ENCODE measurements at regions not wholly inside any gene's neighbourhood (a gene's known extent, or its start where the extent isn't known, plus 50 kb on each side); places are given as distances from the start of the nearest gene placed in this dataset.

DNA sequence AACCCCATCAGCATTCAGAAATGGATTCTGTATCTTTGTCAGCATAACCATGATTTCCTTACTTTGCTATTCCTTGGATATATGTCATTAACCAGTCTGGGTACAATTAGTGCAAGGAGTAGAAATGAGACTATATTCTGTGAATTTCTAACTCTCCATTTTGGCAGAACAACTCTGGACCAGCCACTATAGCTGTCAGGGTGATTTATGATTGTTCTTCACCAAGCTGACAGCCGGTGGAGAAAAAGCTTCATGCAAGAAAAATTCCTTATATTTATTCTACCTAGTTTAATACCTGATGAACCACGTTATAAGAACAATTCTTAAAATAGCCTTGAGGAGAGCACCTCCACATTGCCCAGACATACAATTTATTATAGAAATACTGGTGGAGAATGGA is 431.2 kb upstream of the TCF4 start:
- WGBS (ENCODE audit: extremely low coverage, insufficient read length, low lambda C conversion rate) = no CpG with 5 or more reads among the region's 2 CpGs
- H3K4me2 ChIP-seq (ENCODE audit: insufficient read depth, insufficient read length, low read length) = no peak overlapping the region

More for the DNA sequence above, 431.2 kb upstream of the TCF4 start:
- Histone ChIP-seq H2AFZ (ENCODE audit: low read length) (no peak overlapping the region), H3K27ac (ENCODE audit: insufficient read length, low read depth, low read length) (no peak overlapping the region), H2AK5ac (ENCODE audit: insufficient read length, low read length) (no peak overlapping the region), H3K23me2 (ENCODE audit: insufficient read length, low read depth, low read length, poor library complexity, severe bottlenecking) (no peaks in the 10 kb centered on the region), H4K91ac (ENCODE audit: insufficient read length, low read depth, low read length) (no peak overlapping the region), H3K9ac (ENCODE audit: extremely low read depth, insufficient read length, low read length) (no peak overlapping the region), H3T11ph (ENCODE audit: low read length) (no peak overlapping the region), H3K79me1 (ENCODE audit: insufficient read depth, low read depth, low read length, poor library complexity, severe bottlenecking) (no peaks in the 10 kb centered on the region), H4K8ac (replicated peaks; ENCODE audit: insufficient read length, low read depth, low read length) (no peak overlapping the region), H2BK12ac (ENCODE audit: insufficient read length, low read depth, low read length) (no peak overlapping the region), H3K27me3 (ENCODE audit: insufficient read depth, low read length) (no peaks in the 10 kb centered on the region), H2BK120ac (ENCODE audit: low read depth, low read length, poor library complexity, severe bottlenecking) (no peak overlapping the region), H3K14ac (ENCODE audit: insufficient read depth, low read length) (no peak overlapping the region), H2BK5ac (ENCODE audit: insufficient read length, low read length) (no peak overlapping the region), H3K4ac (ENCODE audit: low read depth, low read length) (no peak overlapping the region), H4K20me1 (ENCODE audit: control insufficient read depth, insufficient read depth, insufficient read length) (no peaks in the 10 kb centered on the region), H3K79me2 (ENCODE audit: insufficient read depth, low read length) (no peaks in the 10 kb centered on the region), H3K23ac (ENCODE audit: insufficient read length, low read depth, low read length) (no peak overlapping the region), H3K56ac (ENCODE audit: insufficient read length, low read depth, low read length) (no peak overlapping the region), H2BK15ac (ENCODE audit: low read depth, low read length) (no peak overlapping the region), H3K4me1 (ENCODE audit: insufficient read depth, low read length) (no peaks in the 10 kb centered on the region), H3K18ac (ENCODE audit: insufficient read length, low read depth, low read length) (no peak overlapping the region), H3K9me3 (ENCODE audit: control insufficient read depth, low read depth, low read length) (no peaks in the 10 kb centered on the region), H4K5ac (ENCODE audit: insufficient read length, low read depth, low read length) (no peak overlapping the region), H2BK20ac (ENCODE audit: low read depth, low read length, poor library complexity, severe bottlenecking) (no peak overlapping the region)
- no peak for DNase-seq
- H3K4me1 Mint-ChIP-seq = no peaks in the 10 kb centered on the region; a peak in 1 of 4 replicates
- no peak overlapping the region for H3K27ac Mint-ChIP-seq
- H3K4me3 Mint-ChIP-seq = no peak overlapping the region
- TF ChIP-seq, protein P1, sequence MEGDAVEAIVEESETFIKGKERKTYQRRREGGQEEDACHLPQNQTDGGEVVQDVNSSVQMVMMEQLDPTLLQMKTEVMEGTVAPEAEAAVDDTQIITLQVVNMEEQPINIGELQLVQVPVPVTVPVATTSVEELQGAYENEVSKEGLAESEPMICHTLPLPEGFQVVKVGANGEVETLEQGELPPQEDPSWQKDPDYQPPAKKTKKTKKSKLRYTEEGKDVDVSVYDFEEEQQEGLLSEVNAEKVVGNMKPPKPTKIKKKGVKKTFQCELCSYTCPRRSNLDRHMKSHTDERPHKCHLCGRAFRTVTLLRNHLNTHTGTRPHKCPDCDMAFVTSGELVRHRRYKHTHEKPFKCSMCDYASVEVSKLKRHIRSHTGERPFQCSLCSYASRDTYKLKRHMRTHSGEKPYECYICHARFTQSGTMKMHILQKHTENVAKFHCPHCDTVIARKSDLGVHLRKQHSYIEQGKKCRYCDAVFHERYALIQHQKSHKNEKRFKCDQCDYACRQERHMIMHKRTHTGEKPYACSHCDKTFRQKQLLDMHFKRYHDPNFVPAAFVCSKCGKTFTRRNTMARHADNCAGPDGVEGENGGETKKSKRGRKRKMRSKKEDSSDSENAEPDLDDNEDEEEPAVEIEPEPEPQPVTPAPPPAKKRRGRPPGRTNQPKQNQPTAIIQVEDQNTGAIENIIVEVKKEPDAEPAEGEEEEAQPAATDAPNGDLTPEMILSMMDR (conservative IDR thresholded peaks at IDR 0.05) = no peak
- peaks cover 0 to 3% of the 10 kb centered on the region in 2 experiments; a peak in 2 of 5 replicates for H3K9me3 Mint-ChIP-seq
- H3K27me3 Mint-ChIP-seq (ENCODE audit: low read depth) = no peaks in the 10 kb centered on the region
- no peaks in the 10 kb centered on the region; a peak in 1 of 7 replicates for H3K36me3 Mint-ChIP-seq (ENCODE audit: insufficient read depth in 1 of 3, low read depth in 3 of 3)
